ENCODE measurements at regions not wholly inside any gene's neighbourhood (a gene's known extent, or its start where the extent isn't known, plus 50 kb on each side); places are given as distances from the start of the nearest gene placed in this dataset.

GRCh38 chr16:24446189-24446588, 93.2 kb upstream of the RBBP6 start (continued):
- TF ChIP-seq HDAC6 (IDR thresholded peaks at IDR 0.05; ENCODE audit: low read depth, low read length) = no peak
- no peak for TF ChIP-seq GABPA (IDR thresholded peaks at IDR 0.05; ENCODE audit: borderline replicate concordance, insufficient read depth, low read length)

Measured in H1 (cell line).